ENCODE measurements at regions not wholly inside any gene's neighbourhood (a gene's known extent, or its start where the extent isn't known, plus 50 kb on each side); places are given as distances from the start of the nearest gene placed in this dataset.

DNA sequence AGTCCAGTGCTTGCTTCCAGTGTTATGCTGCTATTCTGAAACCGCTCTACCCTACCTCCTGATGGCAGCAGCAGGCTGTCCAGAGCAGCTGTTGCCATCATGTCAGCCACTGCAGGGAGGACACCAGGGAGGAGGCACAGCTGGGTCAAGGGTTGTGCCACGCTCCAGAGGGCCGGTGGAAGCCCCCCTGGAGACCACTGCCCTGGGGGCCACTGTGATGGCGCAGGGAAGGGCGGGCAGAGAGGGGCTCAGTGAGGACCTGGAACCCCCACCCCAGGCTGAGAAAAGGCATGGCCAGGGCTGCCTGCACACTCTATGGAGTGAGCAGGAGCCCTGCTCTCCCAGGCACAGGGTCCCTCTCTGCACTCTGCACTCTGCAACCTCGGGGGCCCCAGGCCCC lies 271.3 kb upstream of the BTBD3 start:
- no peak for DNase-seq (ENCODE audit: low read depth, low spot score)
- H3K9ac ChIP-seq (ENCODE audit: control insufficient read depth, insufficient read depth, low read length) = no peak overlapping the region
- FAIRE-seq = no peak
- no peaks in the 10 kb centered on the region for H3K9me3 ChIP-seq (replicated peaks; ENCODE audit: control insufficient read depth, insufficient read depth, low read length)
- TF ChIP-seq REST (IDR thresholded peaks at IDR 0.05; ENCODE audit: low read depth, low read length) = no peak
- TF ChIP-seq ZNF622 (IDR thresholded peaks at IDR 0.05) = no peak
- no peaks in the 10 kb centered on the region for H3K79me2 ChIP-seq (ENCODE audit: control insufficient read depth, insufficient read depth, low read length)
- no peaks in the 10 kb centered on the region for H3K4me1 ChIP-seq (ENCODE audit: control insufficient read depth, insufficient read depth, low read length)
- no peaks in the 10 kb centered on the region for H3K27me3 ChIP-seq (replicated peaks in 1 of 2; ENCODE audit: control insufficient read depth in 2 of 2, insufficient read depth in 2 of 2, low read length in 1 of 2)
- ChIA-PET SMC1A (ENCODE audit: uncharacterized antibody, unreplicated experiment) (no interaction called here), RAD21 (ENCODE audit: unreplicated experiment) (no interaction called here), POLR2A (no interaction called here), CTCF (no interaction called here)
- H3K4me2 ChIP-seq (ENCODE audit: control insufficient read depth, insufficient read depth) = no peak overlapping the region
- BruUV-seq (replicated peaks) = no TSS peak
- WGBS (ENCODE audit: insufficient coverage, insufficient replicate concordance, low lambda C conversion rate, missing lambda C conversion rate) = 25% methylated on average over 6 of the region's 6 CpGs
- H2AFZ ChIP-seq (ENCODE audit: control insufficient read depth, low read depth, low read length) = no peak overlapping the region
- no peak overlapping the region for H3K27ac ChIP-seq (ENCODE audit: control insufficient read depth, insufficient read depth)
- H3K4me3 ChIP-seq = no peak overlapping the region
- intact Hi-C loops (cut with micrococcal nuclease; ENCODE audit: unreplicated experiment) (no loop called here), in situ Hi-C loops (cut with MboI) (no loop called here)
- H3K36me3 ChIP-seq (ENCODE audit: control insufficient read depth in 2 of 2, insufficient read depth in 2 of 2, low read length in 1 of 2) = no peaks in the 10 kb centered on the region
- no peak for ATAC-seq
- no peaks in the 10 kb centered on the region for H4K20me1 ChIP-seq (ENCODE audit: control insufficient read depth, insufficient read depth)

DNA sequence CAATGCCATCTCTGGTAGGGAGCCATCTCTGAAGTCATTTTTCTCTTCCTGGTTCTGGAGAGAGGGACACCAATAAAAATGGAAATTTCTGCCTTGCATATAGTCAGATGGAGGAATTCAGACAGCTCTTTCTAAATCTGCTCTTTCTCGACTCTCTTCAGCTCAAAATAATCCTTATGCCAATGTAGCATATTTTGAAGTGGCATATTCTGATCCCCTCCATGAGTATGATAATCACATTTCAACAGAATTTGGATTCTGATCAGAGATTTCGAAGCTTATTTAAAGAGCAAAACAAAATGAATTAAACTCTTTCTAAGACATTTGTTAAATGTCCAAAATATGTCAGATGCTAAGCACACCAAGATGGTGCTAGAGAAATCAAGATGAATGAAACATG lies 267.1 kb upstream of the BTBD3 start:
- FAIRE-seq (no peak), ATAC-seq (no peak), DNase-seq (ENCODE audit: low read depth, low spot score) (no peak)
- ChIA-PET POLR2A (no interaction called here), RAD21 (ENCODE audit: unreplicated experiment) (no interaction called here), CTCF (no interaction called here), SMC1A (ENCODE audit: uncharacterized antibody, unreplicated experiment) (no interaction called here)
- Histone ChIP-seq H2AFZ (ENCODE audit: control insufficient read depth, low read depth, low read length) (no peak overlapping the region), H3K4me1 (ENCODE audit: control insufficient read depth, insufficient read depth, low read length) (no peaks in the 10 kb centered on the region), H3K4me2 (ENCODE audit: control insufficient read depth, insufficient read depth) (no peak overlapping the region), H3K27ac (ENCODE audit: control insufficient read depth, insufficient read depth) (no peak overlapping the region), H3K79me2 (ENCODE audit: control insufficient read depth, insufficient read depth, low read length) (no peaks in the 10 kb centered on the region), H4K20me1 (ENCODE audit: control insufficient read depth, insufficient read depth) (no peaks in the 10 kb centered on the region), H3K36me3 (ENCODE audit: control insufficient read depth in 2 of 2, insufficient read depth in 2 of 2, low read length in 1 of 2) (no peaks in the 10 kb centered on the region), H3K27me3 (replicated peaks in 1 of 2; ENCODE audit: control insufficient read depth in 2 of 2, insufficient read depth in 2 of 2, low read length in 1 of 2) (no peaks in the 10 kb centered on the region), H3K9ac (ENCODE audit: control insufficient read depth, insufficient read depth, low read length) (no peak overlapping the region), H3K9me3 (replicated peaks; ENCODE audit: control insufficient read depth, insufficient read depth, low read length) (no peaks in the 10 kb centered on the region), H3K4me3 (no peak overlapping the region)
- 0% methylated on average over 2 of the region's 2 CpGs for WGBS (ENCODE audit: insufficient coverage, insufficient replicate concordance, low lambda C conversion rate, missing lambda C conversion rate)
- TF ChIP-seq BCLAF1 (IDR thresholded peaks at IDR 0.05) = no peak
- TF ChIP-seq NFYA (IDR thresholded peaks at IDR 0.05; ENCODE audit: borderline replicate concordance, low read depth, low read length) = no peak
- TF ChIP-seq, protein P1, sequence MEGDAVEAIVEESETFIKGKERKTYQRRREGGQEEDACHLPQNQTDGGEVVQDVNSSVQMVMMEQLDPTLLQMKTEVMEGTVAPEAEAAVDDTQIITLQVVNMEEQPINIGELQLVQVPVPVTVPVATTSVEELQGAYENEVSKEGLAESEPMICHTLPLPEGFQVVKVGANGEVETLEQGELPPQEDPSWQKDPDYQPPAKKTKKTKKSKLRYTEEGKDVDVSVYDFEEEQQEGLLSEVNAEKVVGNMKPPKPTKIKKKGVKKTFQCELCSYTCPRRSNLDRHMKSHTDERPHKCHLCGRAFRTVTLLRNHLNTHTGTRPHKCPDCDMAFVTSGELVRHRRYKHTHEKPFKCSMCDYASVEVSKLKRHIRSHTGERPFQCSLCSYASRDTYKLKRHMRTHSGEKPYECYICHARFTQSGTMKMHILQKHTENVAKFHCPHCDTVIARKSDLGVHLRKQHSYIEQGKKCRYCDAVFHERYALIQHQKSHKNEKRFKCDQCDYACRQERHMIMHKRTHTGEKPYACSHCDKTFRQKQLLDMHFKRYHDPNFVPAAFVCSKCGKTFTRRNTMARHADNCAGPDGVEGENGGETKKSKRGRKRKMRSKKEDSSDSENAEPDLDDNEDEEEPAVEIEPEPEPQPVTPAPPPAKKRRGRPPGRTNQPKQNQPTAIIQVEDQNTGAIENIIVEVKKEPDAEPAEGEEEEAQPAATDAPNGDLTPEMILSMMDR (IDR thresholded peaks at IDR 0.05 in 2 of 3, conservative IDR thresholded peaks at IDR 0.05 in 1 of 3; ENCODE audit: control insufficient read depth in 2 of 3, extremely low read depth in 1 of 3, insufficient read depth in 1 of 3, low read depth in 3 of 3, low read length in 3 of 3) = no peak
- no peak for TF ChIP-seq ZSCAN29 (IDR thresholded peaks at IDR 0.05)
- in situ Hi-C loops (cut with MboI) (no loop called here), intact Hi-C loops (cut with micrococcal nuclease; ENCODE audit: unreplicated experiment) (no loop called here)
- no TSS peak for BruUV-seq (replicated peaks)

Measured in GM12878 (cell line).